NCI-H2227 (cell line): ENCODE measurements at regions not wholly inside any gene's neighbourhood (a gene's known extent, or its start where the extent isn't known, plus 50 kb on each side); places are given as distances from the start of the nearest gene placed in this dataset.
"Not testable (repeated sequence)": the region's sequence is repeated elsewhere in the genome, so short reads cannot be mapped to it uniquely, and the experiment has no call there.

Experiments
- DNase-seq: peaks from one replicate; lab custom pipeline; 2025; ENCODE audit not compliant: unreplicated experiment; lab: John Stamatoyannopoulos, UW

DNA sequence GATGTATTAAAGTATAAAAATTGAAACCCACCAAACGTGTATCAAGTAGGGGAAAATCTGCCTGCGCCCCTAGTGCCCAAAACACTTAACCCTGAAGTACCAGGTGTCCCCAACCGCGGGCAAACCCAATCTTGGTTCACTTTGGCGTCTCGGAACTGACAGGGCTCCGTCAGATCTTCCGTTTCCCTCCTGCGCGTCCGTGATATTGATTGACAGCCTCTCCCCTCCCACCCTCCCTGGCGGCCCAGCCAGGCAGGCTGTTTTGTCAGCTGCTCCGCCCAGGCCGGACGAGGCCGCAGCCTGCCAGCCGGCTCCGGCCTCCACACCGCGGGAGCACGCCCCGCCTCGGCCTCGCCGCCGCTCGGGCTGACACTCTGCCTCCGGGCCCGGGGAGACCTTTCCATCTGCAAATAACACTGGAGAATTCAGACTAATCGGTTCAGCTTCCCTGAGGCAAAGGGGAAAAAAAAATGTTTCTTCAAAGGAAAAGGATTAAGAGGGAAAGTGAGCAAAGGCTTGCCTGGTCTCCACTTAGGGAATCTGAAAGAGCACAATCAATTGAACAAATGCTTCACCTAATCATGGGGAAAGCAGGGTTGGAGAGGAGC is 234.9 kb upstream of the MCHR2 start:
- peak; percentile 77 for DNase-seq

DNA sequence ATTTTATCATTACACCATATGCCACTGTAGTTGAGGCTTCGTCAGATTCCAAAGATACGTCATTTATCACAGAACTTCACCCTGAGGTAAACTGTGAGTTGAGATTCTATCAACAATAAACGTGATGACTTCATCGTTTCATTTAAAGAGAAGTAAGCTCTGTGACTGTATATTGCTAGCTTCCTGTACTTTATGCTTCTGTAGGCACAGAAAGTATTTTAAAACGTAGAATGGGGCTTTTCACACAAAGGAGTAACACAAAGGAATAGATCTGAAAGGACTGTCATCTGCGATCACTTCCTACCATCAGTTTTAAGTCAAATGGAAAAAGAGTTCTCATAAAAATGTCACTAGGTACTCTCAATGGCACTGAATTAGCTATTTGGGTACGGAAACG is 234.4 kb upstream of the MCHR2 start:
- DNase-seq, result no peak

GRCh38 chr6:100226811-100227210 is 232.8 kb upstream of the MCHR2 start:
- DNase-seq, result no peak

DNA sequence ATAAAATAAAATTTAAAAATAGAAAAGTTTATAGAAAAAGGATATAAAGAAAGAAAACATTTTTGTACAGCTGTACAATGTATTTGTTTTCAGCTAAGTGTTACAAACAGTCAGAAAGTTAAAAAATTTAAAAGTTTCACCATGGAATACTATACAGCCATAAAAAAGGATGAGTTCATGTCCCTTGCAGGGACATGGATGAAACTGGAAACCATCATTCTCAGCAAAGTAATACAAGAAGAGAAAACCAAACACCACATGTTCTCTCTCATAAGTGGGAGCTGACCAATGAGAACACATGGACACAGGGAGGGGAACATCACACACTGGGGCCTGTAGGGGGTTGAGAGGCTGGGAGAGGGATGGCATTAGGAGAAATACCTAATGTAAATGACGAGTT is 229.9 kb upstream of the MCHR2 start:
- DNase-seq, result not testable (repeated sequence)

- DNase-seq, result no peak
Observed at GRCh38 chr6:100220543-100220942, 226.5 kb upstream of the MCHR2 start.

GRCh38 chr6:100217225-100218012 is 223.4 kb upstream of the MCHR2 start:
- DNase-seq, result no peak

GRCh38 chr6:100216760-100217159 is 222.7 kb upstream of the MCHR2 start:
- no peak for DNase-seq

DNA sequence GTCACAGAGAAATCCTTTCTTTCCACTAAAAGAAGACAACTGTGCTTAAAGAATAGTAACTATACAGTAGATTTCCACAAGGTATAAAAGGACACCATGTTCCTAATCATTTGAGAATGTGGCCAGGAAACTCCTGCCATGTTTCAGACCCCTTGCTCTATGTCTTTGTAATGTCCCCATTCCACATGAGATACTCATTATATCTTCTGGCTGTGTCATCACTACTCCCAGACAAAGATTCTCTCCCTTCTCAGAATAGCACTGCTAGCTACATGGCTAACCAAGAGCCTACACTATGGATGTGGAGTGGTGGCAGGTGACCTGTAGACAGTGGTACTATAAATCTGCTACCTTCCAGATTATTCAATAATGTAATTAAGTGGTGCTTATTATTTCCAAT is 218.1 kb upstream of the MCHR2 start:
- DNase-seq, result no peak

DNA sequence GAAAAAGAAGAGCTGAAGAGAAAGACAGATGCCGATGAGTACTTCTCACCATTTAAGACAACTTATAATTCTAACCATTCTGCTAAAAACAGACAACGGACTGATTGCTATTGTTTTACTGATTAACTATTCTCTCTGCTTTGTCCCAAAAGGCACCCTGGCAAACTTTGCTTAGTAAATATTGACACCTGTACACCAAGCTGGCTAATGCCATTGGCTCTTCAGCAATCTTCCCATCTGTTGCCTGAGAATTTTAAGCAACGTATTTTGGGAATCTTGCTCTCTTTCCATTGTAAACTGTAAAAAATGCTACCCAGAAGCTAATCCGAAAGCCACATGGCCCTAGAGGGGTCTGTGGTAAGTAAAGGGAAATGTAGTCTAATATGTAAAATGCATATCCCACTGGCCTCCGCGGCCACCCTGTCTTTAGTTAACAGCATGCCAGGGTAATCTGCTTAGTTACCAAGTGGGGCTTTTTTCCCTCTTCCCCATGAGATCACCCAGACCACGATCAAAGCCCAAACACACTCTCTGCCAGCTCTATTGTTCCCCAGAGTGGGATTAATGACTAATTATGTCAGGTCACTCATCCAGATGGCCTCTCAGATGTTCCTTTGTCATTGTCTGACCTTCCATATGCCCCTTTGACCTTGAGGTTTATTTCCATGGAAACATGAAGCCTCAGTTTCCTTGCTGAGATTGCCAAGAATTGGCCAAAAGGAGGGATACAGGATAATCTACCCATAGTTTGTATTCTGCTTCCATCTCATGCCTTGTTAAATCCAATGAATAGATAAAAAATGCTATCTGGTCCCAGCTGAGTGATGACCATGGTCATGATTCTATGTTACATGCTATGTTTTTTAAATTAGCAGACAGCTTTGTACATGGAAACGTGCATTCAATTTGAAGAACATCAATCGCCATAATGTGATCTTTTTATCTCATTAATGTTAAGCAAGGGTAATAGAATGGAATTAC is 216.4 kb upstream of the MCHR2 start:
- DNase-seq, result no peak

- no peak for DNase-seq
Observed at GRCh38 chr6:100209323-100210136, 215.5 kb upstream of the MCHR2 start.

DNA sequence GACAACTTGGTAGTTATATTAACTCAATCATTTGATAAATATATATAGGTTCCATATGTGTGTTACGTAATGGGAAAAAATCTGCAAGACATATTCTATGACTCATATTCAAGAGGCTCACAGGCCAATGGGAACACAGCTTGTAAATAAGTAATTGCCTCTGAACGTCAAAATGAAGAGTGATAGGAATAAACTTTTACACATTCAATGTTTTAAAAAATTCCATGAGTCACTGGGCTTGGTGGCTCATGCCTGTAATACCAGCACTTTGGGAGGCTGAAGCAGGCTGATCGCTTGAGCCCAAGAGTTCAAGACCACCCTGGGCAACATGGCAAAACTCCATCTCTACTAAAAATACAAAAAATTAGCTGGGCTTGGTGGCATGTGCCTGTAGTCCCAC is 209.4 kb upstream of the MCHR2 start:
- no peak for DNase-seq

DNA sequence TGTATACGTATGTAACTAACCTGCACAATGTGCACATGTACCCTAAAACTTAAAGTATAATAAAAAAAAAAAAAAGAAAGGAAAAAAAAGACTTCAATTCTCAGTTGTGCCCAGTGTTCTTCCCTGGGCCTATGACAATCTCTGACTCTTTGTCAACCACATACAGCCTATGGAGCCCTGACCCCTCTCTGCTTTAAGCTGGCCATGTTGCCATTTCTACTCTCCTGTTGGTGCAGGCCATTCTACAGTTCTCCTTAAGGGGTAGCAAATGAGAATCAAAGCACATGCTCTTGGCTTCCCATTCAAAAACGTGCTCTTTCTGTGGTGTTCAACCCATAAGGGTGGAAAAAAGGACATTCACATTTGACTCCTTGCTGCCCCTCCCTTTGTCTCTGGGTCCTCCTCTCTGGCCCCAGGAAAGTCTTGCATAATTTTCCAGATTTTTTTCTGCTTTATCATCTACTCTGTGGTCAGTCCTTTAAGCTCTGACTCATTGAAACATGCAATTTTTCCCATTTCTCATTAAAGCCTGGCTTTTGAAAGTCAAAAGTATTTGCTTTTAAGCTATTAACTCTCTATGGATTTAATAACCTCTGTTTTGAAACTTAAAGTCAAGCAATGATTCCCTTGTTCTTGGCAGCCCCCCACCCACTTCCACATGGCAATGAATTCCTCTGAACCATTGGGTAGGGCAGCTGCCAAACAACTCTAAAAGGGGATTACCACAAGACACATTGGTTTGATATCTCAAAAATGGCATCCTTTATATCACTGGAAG is 208.6 kb upstream of the MCHR2 start:
- DNase-seq, result no peak

DNA sequence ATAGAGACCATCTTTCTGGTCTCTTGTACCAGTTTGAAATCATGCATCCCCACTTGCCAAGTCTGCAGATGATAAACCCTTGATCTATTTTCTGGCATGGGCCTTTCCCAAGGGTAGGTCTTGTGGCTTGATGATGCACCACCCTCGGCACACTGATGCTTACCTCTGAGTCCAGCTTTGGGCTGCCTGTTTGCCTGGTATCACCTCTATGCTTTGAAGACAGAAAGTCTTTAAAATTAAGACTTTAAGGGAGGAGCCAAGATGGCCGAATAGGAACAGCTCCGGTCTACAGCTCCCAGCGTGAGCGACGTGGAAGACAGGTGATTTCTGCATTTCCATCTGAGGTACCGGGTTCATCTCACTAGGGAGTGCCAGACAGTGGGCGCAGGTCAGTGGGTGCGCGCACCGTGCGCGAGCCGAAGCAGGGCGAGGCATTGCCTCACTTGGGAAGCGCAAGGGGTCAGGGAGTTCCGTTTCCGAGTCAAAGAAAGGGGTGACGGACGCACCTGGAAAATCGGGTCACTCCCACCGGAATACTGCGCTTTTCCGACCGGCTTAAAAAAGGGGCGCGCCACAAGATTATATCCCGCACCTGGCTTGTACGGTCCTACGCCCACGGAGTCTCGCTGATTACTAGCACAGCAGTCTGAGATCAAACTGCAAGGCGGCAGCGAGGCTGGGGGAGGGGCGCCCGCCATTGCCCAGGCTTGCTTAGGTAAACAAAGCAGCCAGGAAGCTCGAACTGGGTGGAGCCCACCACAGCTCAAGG is 202.4 kb upstream of the MCHR2 start:
- not testable (repeated sequence) for DNase-seq

DNA sequence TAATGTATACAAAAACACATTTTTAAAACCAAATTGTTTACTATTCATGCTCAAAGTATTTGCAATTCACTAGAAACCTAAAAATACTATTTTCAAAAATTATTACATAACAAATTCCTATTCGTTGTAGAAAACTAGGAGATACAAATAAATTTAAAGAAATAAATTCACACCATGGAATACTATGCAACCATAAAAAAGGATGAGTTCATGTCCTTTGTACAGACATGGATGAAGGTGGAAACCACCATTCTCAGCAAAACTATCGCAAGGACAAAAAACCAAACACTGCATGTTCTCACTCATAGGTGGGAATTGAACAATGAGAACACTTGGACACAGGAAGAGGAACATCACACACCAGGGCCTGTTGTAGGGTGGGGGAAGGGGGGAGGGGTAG is 201.2 kb upstream of the MCHR2 start:
- DNase-seq, result not testable (repeated sequence)

DNA sequence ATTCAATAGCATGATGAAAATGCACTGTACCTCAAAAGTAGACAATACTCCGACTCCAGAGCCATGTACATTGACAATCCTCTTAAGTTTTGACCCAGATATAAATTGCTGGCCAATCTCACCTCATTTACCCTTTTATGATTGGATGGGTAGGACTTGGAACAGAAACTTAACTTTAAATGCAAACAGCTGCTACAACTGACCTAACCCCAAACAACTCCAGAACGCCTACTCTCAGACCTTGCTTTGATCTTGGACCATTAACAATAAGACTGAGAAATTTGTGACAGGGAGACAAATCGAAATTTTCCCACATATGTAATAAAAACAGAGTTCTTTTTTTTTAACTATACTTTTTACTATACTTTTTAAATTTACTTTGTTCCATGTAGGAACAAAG is 200.5 kb upstream of the MCHR2 start:
- DNase-seq, result no peak

- no peak for DNase-seq
Observed at GRCh38 chr6:100188754-100189153, 194.7 kb upstream of the MCHR2 start.

- no peak for DNase-seq
Observed at GRCh38 chr6:100186552-100186951, 192.5 kb upstream of the MCHR2 start.

DNA sequence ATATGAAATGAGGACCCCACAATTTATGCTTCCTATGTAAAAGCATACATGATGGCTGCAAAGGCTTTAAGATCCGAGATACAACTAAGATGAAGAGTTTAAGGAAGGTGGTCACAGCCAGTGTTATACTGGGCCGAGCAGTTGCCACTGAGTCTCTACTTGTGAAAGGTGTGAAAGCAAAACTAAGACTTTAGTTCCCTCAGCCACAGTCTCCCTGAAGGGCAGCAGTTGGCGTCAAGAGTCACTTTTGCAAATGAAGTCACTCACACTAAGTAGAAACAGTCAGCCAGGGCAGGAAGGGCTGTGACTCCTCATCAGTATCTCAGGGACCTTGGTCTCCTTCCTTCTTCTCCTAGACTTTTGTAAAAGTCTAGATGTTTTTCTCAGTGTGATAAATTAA is 191.6 kb upstream of the MCHR2 start:
- no peak for DNase-seq

- no peak for DNase-seq
Observed at GRCh38 chr6:100184473-100184872, 190.4 kb upstream of the MCHR2 start.
